WTC11 (cell line): ENCODE measurements at regions not wholly inside any gene's neighbourhood (a gene's known extent, or its start where the extent isn't known, plus 50 kb on each side); places are given as distances from the start of the nearest gene placed in this dataset.

Experiments used
- CDX4 ChIP-seq: fragments of 250-450 bp; sonication (Bioruptor Pico); IDR thresholded peaks from 2 replicates; pipeline ENCODE4 v1.9.0; 2021; ENCODE audit warnings: moderate library complexity, mild to moderate bottlenecking, inconsistent platforms, borderline replicate concordance
- E2F4 ChIP-seq: sonication (generic); formaldehyde crosslinking; IDR thresholded peaks from 2 replicates; pipeline ENCODE4 v1.8.1; 2022; ENCODE audit warnings: low read depth, mild to moderate bottlenecking, moderate library complexity, missing genetic modification reagents, borderline replicate concordance
- FOXP1 ChIP-seq: sonication (generic); formaldehyde crosslinking; IDR thresholded peaks from 2 replicates; pipeline ENCODE4 v1.8.0; 2022; ENCODE audit warnings: missing genetic modification reagents, mild to moderate bottlenecking, moderate library complexity, borderline replicate concordance
- FOXP4 ChIP-seq: sonication (generic); formaldehyde crosslinking; IDR thresholded peaks from 2 replicates; pipeline ENCODE4 v1.8.0; 2022; ENCODE audit warnings: mild to moderate bottlenecking, missing genetic modification reagents
- GABPB1 ChIP-seq: sonication (generic); formaldehyde crosslinking; IDR thresholded peaks from 2 replicates; pipeline ENCODE4 v1.8.1; 2023; ENCODE audit warnings: mild to moderate bottlenecking, missing genetic modification reagents
- HMGXB4 ChIP-seq: sonication (generic); formaldehyde crosslinking; IDR thresholded peaks from 2 replicates; pipeline ENCODE4 v1.8.1; 2023; ENCODE audit warnings: mild to moderate bottlenecking, moderate library complexity, missing genetic modification reagents
- NR3C1 ChIP-seq: sonication (generic); formaldehyde crosslinking; conservative IDR thresholded peaks from 2 replicates; pipeline ENCODE4 v1.8.1; 2023; ENCODE audit warnings: low read depth, mild to moderate bottlenecking, missing genetic modification reagents
- RELA ChIP-seq: sonication (generic); formaldehyde crosslinking; IDR thresholded peaks from 2 replicates; pipeline ENCODE4 v1.8.1; 2022; ENCODE audit warnings: missing genetic modification reagents, mild to moderate bottlenecking, borderline replicate concordance
- ZBTB21 ChIP-seq: sonication (generic); formaldehyde crosslinking; IDR thresholded peaks from 2 replicates; pipeline ENCODE4 v1.8.1; 2023; ENCODE audit warnings: mild to moderate bottlenecking, missing genetic modification reagents, borderline replicate concordance
- ZNF263 ChIP-seq: sonication (generic); formaldehyde crosslinking; IDR thresholded peaks from 2 replicates; pipeline ENCODE4 v1.8.1; 2022; ENCODE audit warnings: low read depth, mild to moderate bottlenecking, moderate library complexity, missing genetic modification reagents
- TF ChIP-seq, protein P1 (sequence below): fragments of 200-600 bp; IDR thresholded peaks from 2 replicates; pipeline ENCODE4 v1.8.0; 2022; ENCODE audit warnings: antibody characterized with exemption
- TF ChIP-seq, protein P2 (sequence below): sonication (generic); formaldehyde crosslinking; IDR thresholded peaks from 2 replicates; pipeline ENCODE4 v1.8.1; 2022; ENCODE audit warnings: low read depth, missing genetic modification reagents, borderline replicate concordance
- TF ChIP-seq, protein P3 (sequence below): sonication (generic); formaldehyde crosslinking; IDR thresholded peaks from 2 replicates; pipeline ENCODE4 v1.8.1; 2023; ENCODE audit warnings: mild to moderate bottlenecking, missing genetic modification reagents, moderate library complexity

- TF ChIP-seq, protein P1, sequence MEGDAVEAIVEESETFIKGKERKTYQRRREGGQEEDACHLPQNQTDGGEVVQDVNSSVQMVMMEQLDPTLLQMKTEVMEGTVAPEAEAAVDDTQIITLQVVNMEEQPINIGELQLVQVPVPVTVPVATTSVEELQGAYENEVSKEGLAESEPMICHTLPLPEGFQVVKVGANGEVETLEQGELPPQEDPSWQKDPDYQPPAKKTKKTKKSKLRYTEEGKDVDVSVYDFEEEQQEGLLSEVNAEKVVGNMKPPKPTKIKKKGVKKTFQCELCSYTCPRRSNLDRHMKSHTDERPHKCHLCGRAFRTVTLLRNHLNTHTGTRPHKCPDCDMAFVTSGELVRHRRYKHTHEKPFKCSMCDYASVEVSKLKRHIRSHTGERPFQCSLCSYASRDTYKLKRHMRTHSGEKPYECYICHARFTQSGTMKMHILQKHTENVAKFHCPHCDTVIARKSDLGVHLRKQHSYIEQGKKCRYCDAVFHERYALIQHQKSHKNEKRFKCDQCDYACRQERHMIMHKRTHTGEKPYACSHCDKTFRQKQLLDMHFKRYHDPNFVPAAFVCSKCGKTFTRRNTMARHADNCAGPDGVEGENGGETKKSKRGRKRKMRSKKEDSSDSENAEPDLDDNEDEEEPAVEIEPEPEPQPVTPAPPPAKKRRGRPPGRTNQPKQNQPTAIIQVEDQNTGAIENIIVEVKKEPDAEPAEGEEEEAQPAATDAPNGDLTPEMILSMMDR, result no peak
- TF ChIP-seq ZBTB21 (CRISPR knock-in tag), result no peak
- no peak for TF ChIP-seq NR3C1 (CRISPR knock-in tag)
- TF ChIP-seq HMGXB4 (CRISPR knock-in tag), result no peak
- no peak for TF ChIP-seq RELA (CRISPR knock-in tag)
- TF ChIP-seq, protein P2, sequence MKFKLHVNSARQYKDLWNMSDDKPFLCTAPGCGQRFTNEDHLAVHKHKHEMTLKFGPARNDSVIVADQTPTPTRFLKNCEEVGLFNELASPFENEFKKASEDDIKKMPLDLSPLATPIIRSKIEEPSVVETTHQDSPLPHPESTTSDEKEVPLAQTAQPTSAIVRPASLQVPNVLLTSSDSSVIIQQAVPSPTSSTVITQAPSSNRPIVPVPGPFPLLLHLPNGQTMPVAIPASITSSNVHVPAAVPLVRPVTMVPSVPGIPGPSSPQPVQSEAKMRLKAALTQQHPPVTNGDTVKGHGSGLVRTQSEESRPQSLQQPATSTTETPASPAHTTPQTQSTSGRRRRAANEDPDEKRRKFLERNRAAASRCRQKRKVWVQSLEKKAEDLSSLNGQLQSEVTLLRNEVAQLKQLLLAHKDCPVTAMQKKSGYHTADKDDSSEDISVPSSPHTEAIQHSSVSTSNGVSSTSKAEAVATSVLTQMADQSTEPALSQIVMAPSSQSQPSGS (CRISPR knock-in tag), result no peak
- TF ChIP-seq ZNF263 (CRISPR knock-in tag), result no peak
- no peak for TF ChIP-seq FOXP1 (CRISPR knock-in tag)
- no peak for TF ChIP-seq FOXP4
- no peak for TF ChIP-seq CDX4
- no peak for TF ChIP-seq GABPB1 (CRISPR knock-in tag)
- TF ChIP-seq, protein P3, sequence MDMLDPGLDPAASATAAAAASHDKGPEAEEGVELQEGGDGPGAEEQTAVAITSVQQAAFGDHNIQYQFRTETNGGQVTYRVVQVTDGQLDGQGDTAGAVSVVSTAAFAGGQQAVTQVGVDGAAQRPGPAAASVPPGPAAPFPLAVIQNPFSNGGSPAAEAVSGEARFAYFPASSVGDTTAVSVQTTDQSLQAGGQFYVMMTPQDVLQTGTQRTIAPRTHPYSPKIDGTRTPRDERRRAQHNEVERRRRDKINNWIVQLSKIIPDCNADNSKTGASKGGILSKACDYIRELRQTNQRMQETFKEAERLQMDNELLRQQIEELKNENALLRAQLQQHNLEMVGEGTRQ (CRISPR knock-in tag), result no peak
- no peak for TF ChIP-seq E2F4 (CRISPR knock-in tag)
Measured at GRCh38 chr14:105860615-105861580, 334.5 kb downstream of the TMEM121 start.
